ENCODE measurements at regions not wholly inside any gene's neighbourhood (a gene's known extent, or its start where the extent isn't known, plus 50 kb on each side); places are given as distances from the start of the nearest gene placed in this dataset.

- no peak for TF ChIP-seq CTCF (IDR thresholded peaks at IDR 0.05; ENCODE audit: low read length, missing control alignments)
- H3K4me3 ChIP-seq (replicated peaks; ENCODE audit: low read depth, low read length) = no peak overlapping the region
- DNase-seq (ENCODE audit: low read depth) = peak; percentile 59
Measured at GRCh38 chr12:58204071-58204470, 262.7 kb downstream of the ATP23 start.

- H3K4me3 ChIP-seq (replicated peaks; ENCODE audit: low read depth, low read length) = no peak overlapping the region
- DNase-seq (ENCODE audit: low read depth) = no peak
- no peak for TF ChIP-seq CTCF (IDR thresholded peaks at IDR 0.05; ENCODE audit: low read length, missing control alignments)
Measured at GRCh38 chr12:58206876-58207275, 265.5 kb downstream of the ATP23 start.

- DNase-seq (ENCODE audit: low read depth) = no peak
- no peak overlapping the region for H3K4me3 ChIP-seq (replicated peaks; ENCODE audit: low read depth, low read length)
- no peak for TF ChIP-seq CTCF (IDR thresholded peaks at IDR 0.05; ENCODE audit: low read length, missing control alignments)
Measured at GRCh38 chr12:58211211-58211610, 269.8 kb downstream of the ATP23 start.

DNA sequence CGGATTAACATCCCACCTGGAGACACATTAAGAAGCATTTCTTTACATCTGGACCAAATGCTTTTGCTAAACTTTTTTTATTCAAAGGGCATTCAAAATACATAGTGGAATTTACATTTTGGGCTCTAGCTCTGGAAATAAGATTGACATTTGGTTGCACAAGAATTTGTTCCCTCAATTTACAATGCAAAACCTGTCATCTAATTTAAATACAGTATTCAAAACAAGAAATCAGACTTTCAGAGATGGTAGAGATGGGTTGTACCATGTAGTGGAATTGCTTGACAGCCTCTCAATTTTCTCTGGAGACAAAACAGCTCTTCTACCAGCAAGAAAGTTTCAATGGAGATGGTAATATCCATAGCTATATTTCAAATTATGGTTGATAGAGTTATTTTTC, 275.8 kb downstream of the ATP23 start:
- H3K4me3 ChIP-seq (replicated peaks; ENCODE audit: low read depth, low read length) = no peak overlapping the region
- DNase-seq (ENCODE audit: low read depth) = no peak
- no peak for TF ChIP-seq CTCF (IDR thresholded peaks at IDR 0.05; ENCODE audit: low read length, missing control alignments)

- no peak for DNase-seq (ENCODE audit: low read depth)
- no peak for TF ChIP-seq CTCF (IDR thresholded peaks at IDR 0.05; ENCODE audit: low read length, missing control alignments)
- H3K4me3 ChIP-seq (replicated peaks; ENCODE audit: low read depth, low read length) = no peak overlapping the region
Measured at GRCh38 chr12:58224536-58225105, 283.3 kb downstream of the ATP23 start.

DNA sequence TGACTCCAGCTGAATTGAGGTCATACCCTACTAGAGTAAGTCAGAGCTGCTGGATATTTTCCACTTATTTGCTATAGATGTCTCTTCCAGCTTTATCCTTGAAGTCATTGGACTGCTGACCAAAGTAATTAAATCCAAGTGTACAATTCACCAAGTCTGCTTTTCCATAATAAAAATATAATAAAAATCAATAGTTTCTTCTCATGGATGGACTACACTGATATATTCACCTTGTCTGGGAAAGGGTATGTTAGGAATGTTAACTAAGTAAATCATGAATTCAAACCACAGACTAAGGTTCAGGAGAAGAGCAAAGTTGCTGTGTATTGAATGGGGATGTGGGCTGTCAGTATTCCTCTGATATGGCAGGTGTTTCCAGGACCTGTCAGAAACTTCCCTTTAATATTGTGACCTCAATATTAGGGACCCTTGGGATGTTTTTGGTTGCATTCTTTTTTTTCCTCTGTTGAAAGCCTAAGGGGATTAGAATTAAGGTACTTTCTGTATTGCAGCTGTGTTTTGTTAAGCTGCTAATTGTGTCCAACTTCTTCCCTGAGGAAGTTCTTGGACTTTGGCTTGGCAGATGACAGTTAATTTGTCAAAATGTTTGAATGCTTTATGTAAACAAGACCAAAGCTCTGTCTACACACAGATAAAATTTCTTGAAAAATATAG, 284.0 kb downstream of the ATP23 start:
- DNase-seq (ENCODE audit: low read depth) = no peak
- TF ChIP-seq CTCF (IDR thresholded peaks at IDR 0.05; ENCODE audit: low read length, missing control alignments) = no peak
- no peak overlapping the region for H3K4me3 ChIP-seq (replicated peaks; ENCODE audit: low read depth, low read length)

GRCh38 chr12:58233886-58234285, 292.5 kb downstream of the ATP23 start:
- DNase-seq (ENCODE audit: low read depth) = no peak
- no peak for TF ChIP-seq CTCF (IDR thresholded peaks at IDR 0.05; ENCODE audit: low read length, missing control alignments)
- H3K4me3 ChIP-seq (replicated peaks; ENCODE audit: low read depth, low read length) = no peak overlapping the region

Measured in fibroblast of pulmonary artery (primary cell).